NCI-H1694 treated with DMSO at 0.1 percent for 48 hours (cell line): ENCODE measurements at regions not wholly inside any gene's neighbourhood (a gene's known extent, or its start where the extent isn't known, plus 50 kb on each side); places are given as distances from the start of the nearest gene placed in this dataset.
"Not testable (repeated sequence)": the region's sequence is repeated elsewhere in the genome, so short reads cannot be mapped to it uniquely, and the experiment has no call there.

Experiments
- DNase-seq: peaks from one replicate; lab custom pipeline; 2025; lab: John Stamatoyannopoulos, UW

- no peak for DNase-seq
Measured at GRCh38 chr9:17083258-17083657, 51.6 kb upstream of the CNTLN start.

- DNase-seq, result peak; percentile 8
Measured at GRCh38 chr9:17082343-17083064, 52.3 kb upstream of the CNTLN start.

GRCh38 chr9:17081814-17082213 lies 53.0 kb upstream of the CNTLN start:
- no peak for DNase-seq

- DNase-seq, result no peak
Measured at GRCh38 chr9:17081351-17081750, 53.5 kb upstream of the CNTLN start.

- no peak for DNase-seq
Measured at GRCh38 chr9:17075758-17076485, 58.9 kb upstream of the CNTLN start.

DNA sequence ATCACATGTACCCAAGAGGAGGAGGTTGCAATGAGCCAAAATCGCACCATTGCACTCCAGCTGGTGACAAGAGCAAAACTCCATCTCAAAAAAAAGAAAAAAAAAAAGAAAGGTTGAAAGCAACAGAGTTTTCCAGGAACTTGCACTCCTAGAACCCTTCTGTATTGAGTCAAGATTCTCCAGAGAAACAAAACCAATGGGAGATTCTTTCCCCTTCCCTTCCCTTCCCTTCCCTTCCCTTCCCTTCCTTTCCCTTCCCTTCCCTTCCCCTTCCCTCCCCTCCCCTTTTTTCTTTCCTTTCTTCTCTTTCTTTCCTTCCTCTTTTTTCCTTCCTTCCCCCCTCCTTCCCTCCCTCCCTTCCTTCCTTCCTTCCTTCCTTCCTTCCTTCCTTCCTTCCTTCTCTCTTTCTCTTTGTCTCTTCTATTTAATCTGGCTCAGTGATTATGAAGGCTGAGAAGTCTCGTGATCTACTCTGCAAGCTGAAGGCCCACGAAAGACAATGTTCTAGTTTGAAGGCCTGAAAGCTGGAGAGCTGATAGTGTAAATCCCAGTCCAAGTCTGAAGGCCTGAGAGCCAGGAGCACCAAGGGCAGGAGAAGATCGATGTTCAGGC lies 59.6 kb upstream of the CNTLN start:
- no peak for DNase-seq

DNA sequence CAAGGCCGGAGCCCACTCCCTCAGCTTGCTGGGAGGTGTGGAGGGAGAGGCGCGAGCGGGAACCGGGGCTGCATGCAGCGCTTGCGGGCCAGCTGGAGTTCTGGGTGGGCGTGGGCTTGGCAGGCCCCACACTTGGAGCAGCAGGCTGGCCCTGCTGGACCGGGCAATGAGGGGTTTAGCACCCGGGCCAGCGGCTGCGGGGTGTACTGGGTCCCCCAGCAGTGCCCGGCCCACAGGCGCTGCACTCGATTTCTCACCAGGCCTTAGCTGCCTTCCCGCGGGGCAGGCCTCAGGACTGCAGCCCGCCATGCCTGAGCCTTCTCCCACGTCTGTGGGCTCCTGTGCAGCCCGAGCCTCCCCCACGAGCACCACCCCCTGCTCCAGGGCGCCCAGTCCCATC lies 62.3 kb upstream of the CNTLN start:
- DNase-seq, result not testable (repeated sequence)

- DNase-seq, result no peak
Measured at GRCh38 chr9:17068671-17069070, 66.2 kb upstream of the CNTLN start.

DNA sequence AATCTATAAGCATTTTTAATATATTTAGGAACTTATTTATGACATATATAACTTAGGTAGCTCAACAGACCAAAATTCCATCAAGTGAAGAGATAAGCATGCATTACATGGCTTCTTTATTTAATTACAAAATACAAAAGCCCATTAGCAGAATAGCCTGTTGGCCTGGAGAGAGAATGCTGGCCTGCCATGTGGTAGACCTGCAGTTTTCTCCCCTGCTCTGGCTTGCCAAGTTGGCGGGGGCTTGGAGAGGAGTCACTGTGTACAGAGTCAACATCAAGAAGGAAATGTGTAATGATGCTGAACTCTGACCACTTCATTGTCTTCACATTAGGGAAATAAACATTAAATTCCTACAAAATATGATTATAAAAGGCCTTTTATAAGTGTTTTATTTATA lies 69.8 kb upstream of the CNTLN start:
- no peak for DNase-seq

- DNase-seq, result peak; percentile 52
Measured at GRCh38 chr9:17064558-17064957, 70.3 kb upstream of the CNTLN start.

GRCh38 chr9:17063535-17064135 lies 71.2 kb upstream of the CNTLN start:
- peak; percentile 49 for DNase-seq

DNA sequence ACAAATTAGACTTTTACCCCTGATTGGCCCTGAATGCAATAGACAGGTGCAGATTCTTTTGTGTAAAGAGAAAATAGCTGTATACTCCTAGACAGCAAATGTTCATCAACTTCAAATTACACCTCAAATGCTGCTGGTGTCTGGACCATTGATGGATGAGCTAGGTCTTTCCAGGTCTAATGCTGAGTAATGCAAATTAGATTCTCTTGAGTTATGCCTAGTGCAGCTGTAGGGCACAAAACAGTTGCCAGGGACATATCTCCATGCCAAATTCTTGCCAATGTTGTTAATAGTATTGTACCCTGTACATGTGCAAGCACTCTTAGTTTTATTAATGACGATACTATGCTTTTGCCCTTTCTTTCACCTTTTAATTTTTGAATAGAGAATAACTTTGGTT lies 72.3 kb upstream of the CNTLN start:
- DNase-seq, result no peak

DNA sequence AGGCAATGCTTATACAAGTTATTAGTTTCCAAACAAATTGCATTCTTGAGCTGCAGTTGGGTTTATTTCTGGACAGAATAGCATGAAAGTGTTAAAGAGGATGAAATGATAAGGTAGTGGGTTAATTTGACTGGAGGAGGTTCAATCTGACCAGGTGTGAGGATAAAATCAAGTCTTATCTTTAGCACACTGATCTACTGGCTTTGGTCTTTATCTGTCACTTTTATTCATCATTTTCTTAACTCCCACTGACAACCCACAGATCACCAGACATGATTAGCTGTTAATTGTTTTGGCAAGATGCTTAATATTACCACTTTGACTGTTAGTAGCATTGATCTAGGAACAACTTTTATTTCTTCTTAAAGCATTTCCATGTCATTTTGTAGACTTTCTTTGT lies 74.4 kb upstream of the CNTLN start:
- no peak for DNase-seq

- no peak for DNase-seq
Measured at GRCh38 chr9:17059465-17059864, 75.4 kb upstream of the CNTLN start.

GRCh38 chr9:17057729-17058128 lies 77.1 kb upstream of the CNTLN start:
- DNase-seq, result no peak

GRCh38 chr9:17052626-17053025 lies 82.2 kb upstream of the CNTLN start:
- DNase-seq, result no peak

DNA sequence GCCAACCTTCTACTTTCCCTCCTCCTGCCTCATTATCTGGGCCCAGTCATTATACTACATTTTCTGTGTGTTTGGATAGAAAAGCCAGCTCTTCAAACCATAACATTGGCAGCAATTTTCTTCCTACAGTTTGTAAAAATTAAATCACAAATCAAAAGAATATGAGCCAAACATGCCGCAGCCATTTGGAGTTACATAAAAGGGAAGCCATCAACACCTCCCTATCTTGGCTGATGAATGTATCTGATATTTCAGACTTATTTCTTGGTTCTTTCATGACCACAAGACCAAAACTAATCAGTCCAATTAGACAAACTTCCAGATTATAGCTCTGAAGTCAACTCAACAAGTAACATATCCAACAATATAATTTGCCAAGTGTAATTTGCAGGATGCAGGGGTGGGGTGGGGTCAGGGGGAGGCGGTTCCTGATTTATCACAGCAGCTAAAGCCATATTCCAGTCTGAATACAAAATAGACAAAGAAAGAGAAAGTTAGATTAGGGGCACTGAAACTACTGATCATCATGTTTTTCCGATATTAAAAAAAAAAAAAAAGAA lies 89.4 kb upstream of the CNTLN start:
- DNase-seq, result no peak

DNA sequence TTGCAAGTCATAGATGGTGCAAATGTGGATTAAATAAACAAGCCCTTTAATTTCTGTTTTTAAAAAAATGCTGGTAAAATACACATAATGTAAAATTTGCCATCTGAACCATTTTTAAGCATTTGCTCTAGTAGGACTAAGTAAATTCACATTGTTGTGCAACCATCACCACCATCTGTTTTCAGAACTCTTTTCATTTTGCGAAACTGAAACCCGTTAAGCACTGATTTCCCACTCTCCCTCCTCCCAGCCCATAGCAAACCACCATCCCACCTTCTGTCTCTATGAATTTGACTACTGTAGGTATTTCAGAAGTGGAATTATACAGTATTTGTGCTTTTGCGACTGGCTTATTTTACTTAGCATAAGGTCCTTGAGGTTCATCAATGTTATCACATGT lies 103.3 kb upstream of the CNTLN start:
- DNase-seq, result no peak

DNA sequence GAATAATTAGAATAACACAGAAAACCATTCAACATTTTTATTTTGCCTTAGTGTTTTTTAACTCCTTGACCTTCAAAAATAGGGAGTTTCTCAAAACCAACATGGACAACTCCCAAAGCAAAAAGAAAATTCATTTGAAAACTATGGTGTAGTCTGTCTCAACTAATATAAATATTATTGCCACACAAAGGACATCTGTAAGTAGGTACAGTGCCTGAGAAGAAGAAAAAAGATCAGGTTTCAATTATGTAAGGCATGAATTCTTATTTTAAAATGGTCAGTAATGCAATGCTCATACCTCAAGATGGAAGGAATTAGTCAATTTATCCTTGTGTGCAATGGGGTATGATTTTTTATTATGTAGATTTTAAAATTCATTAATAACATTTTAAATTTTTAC lies 109.6 kb upstream of the CNTLN start:
- DNase-seq, result no peak

- no peak for DNase-seq
Measured at GRCh38 chr9:17024129-17024528, 110.7 kb upstream of the CNTLN start.

DNA sequence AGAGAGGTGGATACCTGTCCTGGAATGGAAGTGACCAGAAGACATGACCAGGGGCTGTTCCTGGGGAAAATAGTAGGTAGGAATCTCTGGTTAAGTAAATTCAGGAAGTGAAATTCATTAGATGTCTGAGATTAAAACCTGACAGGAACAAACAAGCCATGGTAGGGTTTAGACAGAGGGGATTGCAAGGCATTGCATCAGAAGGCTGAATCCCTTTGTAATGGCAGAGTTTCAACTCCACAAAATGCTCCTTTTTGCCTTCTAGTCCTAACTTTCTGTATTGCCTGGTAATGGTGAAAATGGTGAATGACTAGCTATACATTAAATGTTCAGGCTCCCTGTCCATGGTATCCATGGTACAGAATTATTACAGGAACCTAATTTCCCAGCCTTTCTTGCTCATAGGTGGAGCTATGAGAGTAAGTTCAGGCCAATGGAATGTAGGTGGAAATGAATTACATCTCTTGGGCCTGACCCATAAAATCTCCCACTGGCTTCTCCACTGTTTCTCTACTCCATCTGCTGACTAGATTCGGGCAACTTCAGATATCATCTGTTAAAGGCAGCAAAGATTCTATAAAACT lies 113.4 kb upstream of the CNTLN start:
- DNase-seq, result no peak

DNA sequence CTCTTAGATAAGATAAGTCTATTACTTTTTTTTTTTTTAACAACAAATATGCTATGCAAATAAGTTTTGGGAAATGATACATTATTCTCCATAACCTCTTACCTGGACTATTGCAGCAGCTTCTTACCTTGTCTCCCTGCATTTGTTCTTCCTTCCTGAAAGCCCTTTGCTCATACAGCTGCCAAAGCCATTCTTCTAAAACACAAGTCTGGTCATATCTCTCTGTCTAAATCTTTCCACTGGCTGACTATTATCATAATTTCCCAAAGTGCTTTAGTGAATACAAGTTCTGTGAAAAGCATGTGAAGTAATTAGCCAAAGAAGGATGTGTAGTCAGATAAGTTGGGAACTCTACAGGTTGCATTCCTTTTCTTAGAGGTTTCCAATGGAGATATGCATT lies 115.4 kb upstream of the CNTLN start:
- no peak for DNase-seq
